ENCODE measurements at regions not wholly inside any gene's neighbourhood (a gene's known extent, or its start where the extent isn't known, plus 50 kb on each side); places are given as distances from the start of the nearest gene placed in this dataset.
A peak's percentile ranks its signal among the peaks of the same experiment; 100 is the strongest.

GRCh38 chr4:157818946-157819692 lies 353.7 kb downstream of the GASK1B start:
- no peak overlapping the region for H3K4me3 ChIP-seq (ENCODE audit: low read depth, low read length)
- no peak for TF ChIP-seq CTCF (conservative IDR thresholded peaks at IDR 0.05; ENCODE audit: low read depth, low read length)
- no peak for DNase-seq (ENCODE audit: low read depth)

DNA sequence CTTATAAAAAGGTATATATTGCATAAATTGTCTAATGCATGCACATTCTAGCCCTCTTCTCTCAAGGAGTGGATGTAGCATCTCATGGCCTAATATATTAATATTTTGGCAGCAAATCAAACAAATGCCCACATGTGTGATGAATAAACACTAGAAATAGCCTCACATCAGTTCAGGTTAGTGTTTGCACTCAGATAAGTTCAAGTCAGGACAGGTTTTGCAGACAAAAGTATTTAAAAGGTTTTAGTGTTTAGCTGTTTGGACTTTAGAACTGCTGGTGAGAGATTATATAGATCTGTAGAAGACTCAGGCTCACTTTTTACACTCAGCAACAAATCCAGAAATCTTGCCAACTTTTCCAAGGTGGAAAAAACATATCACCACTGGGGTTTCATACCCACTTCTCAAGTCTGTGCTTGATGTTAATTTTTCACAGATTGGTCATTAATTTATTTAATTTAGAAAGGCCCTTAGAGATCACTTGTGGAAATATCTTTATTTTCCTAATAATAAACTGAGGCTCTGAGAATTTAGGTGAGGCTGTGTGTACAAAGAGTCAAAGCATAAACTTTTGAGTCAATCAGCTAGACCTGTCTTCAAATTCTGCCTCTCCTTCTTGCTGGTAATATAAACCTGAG lies 362.6 kb downstream of the GASK1B start:
- no peak for TF ChIP-seq CTCF (conservative IDR thresholded peaks at IDR 0.05; ENCODE audit: low read depth, low read length)
- DNase-seq (ENCODE audit: low read depth): no peak
- no peak overlapping the region for H3K4me3 ChIP-seq (ENCODE audit: low read depth, low read length)

- TF ChIP-seq CTCF (conservative IDR thresholded peaks at IDR 0.05; ENCODE audit: low read depth, low read length): no peak
- H3K4me3 ChIP-seq (ENCODE audit: low read depth, low read length): no peak overlapping the region
- no peak for DNase-seq (ENCODE audit: low read depth)
These were observed 363.9 kb downstream of the GASK1B start for GRCh38 chr4:157808796-157809383.

GRCh38 chr4:157806184-157806583 lies 366.6 kb downstream of the GASK1B start:
- no peak overlapping the region for H3K4me3 ChIP-seq (ENCODE audit: low read depth, low read length)
- no peak for TF ChIP-seq CTCF (conservative IDR thresholded peaks at IDR 0.05; ENCODE audit: low read depth, low read length)
- DNase-seq (ENCODE audit: low read depth): no peak

- peak; percentile 34 for DNase-seq (ENCODE audit: low read depth)
- TF ChIP-seq CTCF (conservative IDR thresholded peaks at IDR 0.05; ENCODE audit: low read depth, low read length): peak; percentile 51
- H3K4me3 ChIP-seq (ENCODE audit: low read depth, low read length): no peak overlapping the region
These were observed 367.8 kb downstream of the GASK1B start for GRCh38 chr4:157804986-157805385.

DNA sequence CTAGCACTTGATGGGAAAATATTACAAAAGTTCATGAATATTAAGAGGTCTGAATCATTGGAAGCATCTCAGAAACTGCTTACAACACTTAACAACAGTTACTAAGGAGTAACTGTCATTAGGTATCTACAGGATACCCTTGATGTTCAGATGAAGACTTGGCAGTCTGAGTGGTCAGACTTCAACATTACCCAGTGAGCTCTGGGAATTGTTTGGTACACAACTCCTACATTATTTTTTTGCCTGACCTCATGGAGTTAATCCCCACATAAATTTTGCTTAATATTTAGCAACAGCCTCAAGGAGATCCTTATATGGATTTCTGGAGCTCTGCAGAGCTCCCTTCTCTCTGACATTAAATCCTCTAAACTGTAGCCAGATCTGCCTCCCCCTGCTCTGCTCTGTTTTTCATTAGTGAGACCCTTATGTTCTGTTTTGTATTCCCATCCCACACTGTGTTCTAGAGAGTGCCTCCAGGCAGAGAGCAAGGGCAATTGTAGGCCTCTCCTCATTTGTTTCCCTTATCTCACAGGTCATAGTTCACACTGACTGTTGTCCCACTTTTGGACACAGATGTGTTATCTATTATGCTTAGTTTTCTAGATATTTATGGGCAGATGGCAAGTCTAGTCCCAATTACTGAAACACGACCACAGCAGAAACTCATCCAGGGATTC lies 368.8 kb downstream of the GASK1B start:
- no peak overlapping the region for H3K4me3 ChIP-seq (ENCODE audit: low read depth, low read length)
- DNase-seq (ENCODE audit: low read depth): no peak
- no peak for TF ChIP-seq CTCF (conservative IDR thresholded peaks at IDR 0.05; ENCODE audit: low read depth, low read length)
